ENCODE measurements at regions not wholly inside any gene's neighbourhood (a gene's known extent, or its start where the extent isn't known, plus 50 kb on each side); places are given as distances from the start of the nearest gene placed in this dataset.
"Not testable (repeated sequence)": the region's sequence is repeated elsewhere in the genome, so short reads cannot be mapped to it uniquely, and the experiment has no call there.

DNA sequence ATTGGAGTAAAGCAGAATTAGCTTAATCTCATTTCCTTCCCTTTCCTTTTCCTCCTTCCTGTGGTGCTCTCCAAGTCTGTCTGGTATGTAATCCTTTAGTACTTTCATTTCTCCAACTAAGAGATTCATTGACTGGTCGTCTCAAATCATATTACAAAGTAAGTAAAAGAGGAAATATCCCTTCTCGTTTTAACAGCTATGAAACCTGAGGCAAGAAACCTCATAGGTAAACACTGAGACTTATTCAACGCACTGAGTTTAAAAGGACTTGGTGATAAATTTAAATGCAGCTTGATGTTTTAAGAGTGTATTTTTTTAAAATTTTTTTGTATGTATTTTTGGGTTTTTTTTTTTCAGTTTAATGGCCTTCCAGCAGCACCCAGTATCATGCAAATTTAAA is 117.2 kb upstream of the LRRC3B start (continued):
- TF ChIP-seq ARHGAP35 (IDR thresholded peaks at IDR 0.05; ENCODE audit: partially characterized antibody) (no peak), TCF7L2 (IDR thresholded peaks at IDR 0.05; ENCODE audit: low read depth, low read length) (no peak), ZNF143 (CRISPR knock-in tag; IDR thresholded peaks at IDR 0.05) (no peak), ZNF444 (CRISPR knock-in tag; IDR thresholded peaks at IDR 0.05) (no peak), RAD21 (CRISPR knock-in tag; conservative IDR thresholded peaks at IDR 0.05 in 1 of 2, IDR thresholded peaks at IDR 0.05 in 1 of 2) (no peak), GATAD2B (IDR thresholded peaks at IDR 0.05; ENCODE audit: borderline replicate concordance) (no peak)

DNA sequence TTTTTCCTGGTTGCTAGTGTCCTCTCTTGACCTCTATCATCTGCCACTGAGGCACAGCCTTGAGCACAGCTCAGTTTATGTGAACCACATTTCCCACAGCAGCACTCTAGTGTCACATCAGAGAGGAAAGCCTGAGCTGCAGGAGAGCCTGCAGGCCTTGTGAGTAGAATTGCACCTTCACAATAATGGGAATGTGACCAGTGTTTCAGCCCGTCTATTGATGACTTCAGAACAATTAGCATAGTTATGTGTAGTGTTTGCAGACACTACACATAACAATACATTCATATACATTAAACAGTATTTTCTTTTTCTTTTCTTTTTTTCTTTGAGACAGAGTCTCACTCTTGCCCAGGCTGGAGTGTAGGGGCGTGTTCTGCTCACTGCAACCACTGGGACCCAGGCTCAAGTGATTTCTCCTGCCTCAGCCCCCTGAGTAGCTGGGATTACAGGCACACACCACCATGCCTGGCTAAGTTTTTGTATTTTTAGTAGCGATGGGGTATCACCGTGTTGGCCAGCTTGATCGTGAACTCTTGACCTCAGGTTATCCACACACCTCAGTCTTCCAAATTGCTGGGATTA is 108.0 kb upstream of the LRRC3B start:
- ATAC-seq; DNase-seq (ENCODE audit: extremely low read depth in 1 of 4, low spot score in 3 of 4); H3K4me3 ChIP-seq; H2AFZ ChIP-seq (ENCODE audit: low read depth, low read length); FAIRE-seq; H3K4me2 ChIP-seq (ENCODE audit: insufficient read depth, low read length); H3K9ac ChIP-seq (ENCODE audit: insufficient read depth in 1 of 2, low read depth in 2 of 2, low read length in 2 of 2); CTCF ChIA-PET (ENCODE audit: low intra/inter-chr PET ratio); H3K9me3 ChIP-seq (replicated peaks; ENCODE audit: control insufficient read depth, insufficient read depth, low read depth, low read length); POLR2A ChIA-PET; H3K4me1 ChIP-seq (replicated peaks in 1 of 2; ENCODE audit: control insufficient read depth in 2 of 2, insufficient read depth in 2 of 2, low read length in 2 of 2); H3K36me3 ChIP-seq (ENCODE audit: control insufficient read depth, insufficient read depth, low read length); H4K20me1 ChIP-seq (replicated peaks; ENCODE audit: control insufficient read depth, insufficient read depth, low read length); H3K27ac ChIP-seq (ENCODE audit: extremely low read depth, low read depth, low read length); BruUV-seq (replicated peaks); H3K9me1 ChIP-seq (ENCODE audit: control insufficient read depth, insufficient read depth, low read length); in situ Hi-C loops (cut with MboI); intact Hi-C loops (cut with micrococcal nuclease); H3K79me2 ChIP-seq (ENCODE audit: control insufficient read depth, insufficient read depth, low read length); H3K27me3 ChIP-seq (ENCODE audit: control insufficient read depth in 2 of 2, insufficient read depth in 2 of 2, low read length in 2 of 2): not testable (repeated sequence)
- WGBS (ENCODE audit: insufficient coverage, low coverage, missing lambda C conversion rate) = 0% methylated on average over 5 of the region's 5 CpGs

Measured in K562 (cell line).